H1 (cell line): ENCODE measurements at regions not wholly inside any gene's neighbourhood (a gene's known extent, or its start where the extent isn't known, plus 50 kb on each side); places are given as distances from the start of the nearest gene placed in this dataset.

Experiments used
- CHD7 ChIP-seq: fragments of 300-600 bp; sonication (generic); IDR thresholded peaks from 2 replicates; pipeline ENCODE4 v1.7.1; 2012; ENCODE audit warnings: low read length, moderate library complexity, mild to moderate bottlenecking, inconsistent platforms; ENCODE audit not compliant: insufficient replicate concordance
- CREB1 ChIP-seq: IDR thresholded peaks from 2 replicates; pipeline ENCODE4 v1.6.1; 2012; ENCODE audit warnings: inconsistent platforms
- E2F6 ChIP-seq: IDR thresholded peaks from 2 replicates; pipeline ENCODE4 v1.6.1; 2012; ENCODE audit warnings: inconsistent platforms
- HDAC6 ChIP-seq: IDR thresholded peaks from one replicate; pipeline ENCODE4 v1.7.1; 2012; ENCODE audit warnings: low read depth, mild to moderate bottlenecking, inconsistent platforms, low read length, moderate library complexity
- PHF8 ChIP-seq: fragments of 200-600 bp; sonication (generic); conservative IDR thresholded peaks from 2 replicates; pipeline ENCODE4 v1.7.1; 2012; ENCODE audit warnings: low read depth, mild to moderate bottlenecking, inconsistent platforms, low read length, moderate library complexity
- POLR2A ChIP-seq, 2 experiments: IDR thresholded peaks; 1 replicate in 1 of 2; 2 replicates in 1 of 2; pipeline ENCODE4 v1.6.1; 2011; ENCODE audit warnings: low read depth in 2 of 2, low read length in 2 of 2, mild to moderate bottlenecking in 2 of 2; ENCODE audit errors: control extremely low read depth in 1 of 2
- POLR2AphosphoS5 ChIP-seq: IDR thresholded peaks from 2 replicates; pipeline ENCODE4 v1.6.1; 2011; ENCODE audit warnings: low read depth, low read length
- SUZ12 ChIP-seq: fragments of 200-600 bp; sonication (generic); IDR thresholded peaks from 2 replicates; pipeline ENCODE4 v1.6.1; 2012; ENCODE audit warnings: mild to moderate bottlenecking, inconsistent platforms, low read length, moderate library complexity, mixed read lengths

- no peak for TF ChIP-seq CHD7
- no peak for TF ChIP-seq POLR2AphosphoS5
- no peak for TF ChIP-seq PHF8
- TF ChIP-seq E2F6, result no peak
- TF ChIP-seq SUZ12, result no peak
- TF ChIP-seq CREB1, result no peak
- no peak for TF ChIP-seq POLR2A (IDR thresholded peaks at IDR 0.05; ENCODE audit: control extremely low read depth in 1 of 2, low read depth in 2 of 2, low read length in 2 of 2)
- no peak for TF ChIP-seq HDAC6
Measured at GRCh38 chr9:3692606-3693005, 166.8 kb upstream of the RFX3 start (continued).
